ENCODE measurements at regions not wholly inside any gene's neighbourhood (a gene's known extent, or its start where the extent isn't known, plus 50 kb on each side); places are given as distances from the start of the nearest gene placed in this dataset.

DNA sequence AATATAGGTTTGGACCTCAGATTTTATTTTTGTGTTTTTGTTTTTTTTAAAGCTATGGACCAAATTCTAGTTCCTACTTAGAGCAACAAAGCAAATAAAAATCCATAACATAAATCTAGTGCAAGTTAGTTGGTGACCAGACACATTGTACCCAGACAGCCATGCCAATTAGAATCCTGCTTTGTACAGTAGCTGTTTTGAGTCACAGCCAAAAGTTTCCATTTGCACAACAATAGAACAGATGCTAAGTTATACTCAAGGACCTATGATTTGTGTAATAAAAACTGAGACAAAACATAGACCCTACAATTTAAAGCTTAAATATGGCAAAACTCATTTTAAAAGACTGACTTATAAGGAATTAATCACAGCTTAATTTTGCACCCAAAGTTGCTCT lies 513.1 kb upstream of the CBLB start:
- Histone ChIP-seq H3K4me1 (ENCODE audit: control insufficient read depth, insufficient read depth, low read length, poor library complexity, severe bottlenecking) (no peaks in the 10 kb centered on the region), H3K27me3 (ENCODE audit: control insufficient read depth, insufficient read depth, low read length) (no peaks in the 10 kb centered on the region), H3K36me3 (ENCODE audit: control insufficient read depth, insufficient read depth, low read length) (no peaks in the 10 kb centered on the region), H3K9me3 (ENCODE audit: control insufficient read depth in 2 of 2, low read length in 2 of 2) (no peaks in the 10 kb centered on the region), H3K4me3 (ENCODE audit: low read depth, low read length) (no peak overlapping the region), H3K27ac (ENCODE audit: insufficient read depth, low read length, poor library complexity, severe bottlenecking) (no peak overlapping the region)
- H3K4me3 Mint-ChIP-seq: no peak overlapping the region
- peaks cover 0 to 5% (median 0%) of the 10 kb centered on the region in 4 donors for H3K4me1 Mint-ChIP-seq
- peaks cover 13% of the 10 kb centered on the region for H3K27me3 Mint-ChIP-seq
- no peak overlapping the region for H3K27ac Mint-ChIP-seq
- H3K36me3 Mint-ChIP-seq: no peaks in the 10 kb centered on the region
- ATAC-seq (ENCODE audit: low read depth in 2 of 2) (no peak), DNase-seq (no peak)
- H3K9me3 Mint-ChIP-seq: peaks cover 0 to 2% (median 0%) of the 10 kb centered on the region in 7 donors

DNA sequence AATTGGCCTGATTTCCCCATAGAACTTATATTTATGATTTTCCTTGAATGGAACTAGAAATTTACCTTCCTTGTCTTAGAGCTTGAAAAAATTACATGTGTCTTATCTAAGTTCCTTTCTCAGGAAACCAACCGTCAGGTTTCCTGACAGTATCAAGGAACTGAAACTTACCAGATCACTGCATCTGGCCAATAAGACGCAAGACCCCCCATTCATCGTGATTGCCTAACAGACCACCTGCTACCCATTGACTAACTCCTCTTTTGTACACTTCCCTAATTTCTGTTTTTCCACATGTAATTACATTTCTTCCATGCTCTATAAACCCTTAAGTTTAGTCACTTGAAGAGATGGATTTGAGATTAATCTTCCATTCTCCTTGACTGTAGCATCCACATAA lies 517.2 kb upstream of the CBLB start:
- Mint-ChIP-seq H3K9me3 (no peaks in the 10 kb centered on the region), H3K27me3 (peaks cover 17% of the 10 kb centered on the region), H3K36me3 (no peaks in the 10 kb centered on the region), H3K27ac (no peak overlapping the region), H3K4me1 (no peaks in the 10 kb centered on the region), H3K4me3 (no peak overlapping the region)
- ATAC-seq (ENCODE audit: low read depth in 2 of 2) (no peak), DNase-seq (no peak)
- H3K27me3 ChIP-seq (ENCODE audit: control insufficient read depth, insufficient read depth, low read length): no peaks in the 10 kb centered on the region
- H3K9me3 ChIP-seq (ENCODE audit: control insufficient read depth in 2 of 2, low read length in 2 of 2): no peaks in the 10 kb centered on the region
- no peaks in the 10 kb centered on the region for H3K4me1 ChIP-seq (ENCODE audit: control insufficient read depth, insufficient read depth, low read length, poor library complexity, severe bottlenecking)
- no peaks in the 10 kb centered on the region for H3K36me3 ChIP-seq (ENCODE audit: control insufficient read depth, insufficient read depth, low read length)
- H3K4me3 ChIP-seq (ENCODE audit: low read depth, low read length): no peak overlapping the region
- no peak overlapping the region for H3K27ac ChIP-seq (ENCODE audit: insufficient read depth, low read length, poor library complexity, severe bottlenecking)

DNA sequence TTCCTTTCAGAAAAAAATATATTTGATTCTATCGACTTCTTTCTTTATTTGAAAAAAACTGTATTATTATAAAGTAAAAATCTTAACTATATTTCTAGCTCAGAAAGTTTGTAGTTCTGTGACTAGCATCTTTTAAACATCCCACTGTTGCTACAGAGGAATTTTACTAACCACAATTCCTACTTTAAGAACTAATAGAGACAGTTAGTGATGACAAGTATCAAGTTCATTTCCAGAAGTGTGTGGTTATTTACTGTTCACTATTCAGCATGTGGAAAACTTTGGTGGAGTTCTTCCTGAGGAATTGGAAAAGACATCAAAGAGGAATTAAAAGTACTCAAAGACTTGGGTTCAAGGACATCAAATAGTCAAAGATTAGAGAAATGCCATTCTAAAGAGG lies 524.1 kb upstream of the CBLB start:
- no peaks in the 10 kb centered on the region for H3K4me1 ChIP-seq (ENCODE audit: control insufficient read depth, insufficient read depth, low read length, poor library complexity, severe bottlenecking)
- Mint-ChIP-seq H3K4me1 (no peaks in the 10 kb centered on the region), H3K27me3 (peaks cover 8% of the 10 kb centered on the region), H3K4me3 (no peak overlapping the region), H3K9me3 (no peaks in the 10 kb centered on the region), H3K27ac (no peak overlapping the region), H3K36me3 (no peaks in the 10 kb centered on the region)
- ATAC-seq (ENCODE audit: low read depth in 2 of 2) (no peak), DNase-seq (no peak)
- no peak overlapping the region for H3K27ac ChIP-seq (ENCODE audit: insufficient read depth, low read length, poor library complexity, severe bottlenecking)
- H3K4me3 ChIP-seq (ENCODE audit: low read depth, low read length): no peak overlapping the region
- H3K36me3 ChIP-seq (ENCODE audit: control insufficient read depth, insufficient read depth, low read length): no peaks in the 10 kb centered on the region
- no peaks in the 10 kb centered on the region for H3K9me3 ChIP-seq (ENCODE audit: control insufficient read depth in 2 of 2, low read length in 2 of 2)
- peaks cover 2% of the 10 kb centered on the region for H3K27me3 ChIP-seq (ENCODE audit: control insufficient read depth, insufficient read depth, low read length)

DNA sequence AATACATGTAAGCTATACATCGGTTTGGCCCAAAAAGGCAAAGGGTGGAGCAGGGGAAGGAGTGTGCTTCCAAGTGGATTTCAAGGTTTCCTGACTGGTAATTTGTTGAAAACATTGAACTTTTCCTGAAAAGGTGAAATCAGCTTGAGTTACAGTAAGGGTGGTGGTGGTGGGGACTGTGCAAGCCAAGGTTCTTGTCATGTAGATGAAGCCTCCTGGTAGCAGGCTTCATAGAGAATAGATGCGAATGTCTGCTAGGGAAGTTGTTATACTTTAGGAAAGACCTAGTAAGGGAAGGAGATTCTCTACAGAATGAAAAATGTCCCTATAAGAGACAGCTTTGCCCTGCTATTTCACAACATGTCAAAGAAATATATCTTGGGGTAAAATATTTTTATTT lies 528.2 kb upstream of the CBLB start:
- no peak for ATAC-seq (ENCODE audit: low read depth in 2 of 2)
- Histone ChIP-seq H3K4me3 (ENCODE audit: low read depth, low read length) (no peak overlapping the region), H3K27ac (ENCODE audit: insufficient read depth, low read length, poor library complexity, severe bottlenecking) (no peak overlapping the region), H3K27me3 (ENCODE audit: control insufficient read depth, insufficient read depth, low read length) (peaks cover 2% of the 10 kb centered on the region), H3K36me3 (ENCODE audit: control insufficient read depth, insufficient read depth, low read length) (no peaks in the 10 kb centered on the region), H3K4me1 (ENCODE audit: control insufficient read depth, insufficient read depth, low read length, poor library complexity, severe bottlenecking) (no peaks in the 10 kb centered on the region), H3K9me3 (ENCODE audit: control insufficient read depth in 2 of 2, low read length in 2 of 2) (no peaks in the 10 kb centered on the region)
- Mint-ChIP-seq H3K4me1 (no peaks in the 10 kb centered on the region), H3K27ac (no peak overlapping the region), H3K4me3 (no peak overlapping the region), H3K9me3 (no peaks in the 10 kb centered on the region), H3K36me3 (no peaks in the 10 kb centered on the region), H3K27me3 (peaks cover 12% of the 10 kb centered on the region)
- no peak for DNase-seq

DNA sequence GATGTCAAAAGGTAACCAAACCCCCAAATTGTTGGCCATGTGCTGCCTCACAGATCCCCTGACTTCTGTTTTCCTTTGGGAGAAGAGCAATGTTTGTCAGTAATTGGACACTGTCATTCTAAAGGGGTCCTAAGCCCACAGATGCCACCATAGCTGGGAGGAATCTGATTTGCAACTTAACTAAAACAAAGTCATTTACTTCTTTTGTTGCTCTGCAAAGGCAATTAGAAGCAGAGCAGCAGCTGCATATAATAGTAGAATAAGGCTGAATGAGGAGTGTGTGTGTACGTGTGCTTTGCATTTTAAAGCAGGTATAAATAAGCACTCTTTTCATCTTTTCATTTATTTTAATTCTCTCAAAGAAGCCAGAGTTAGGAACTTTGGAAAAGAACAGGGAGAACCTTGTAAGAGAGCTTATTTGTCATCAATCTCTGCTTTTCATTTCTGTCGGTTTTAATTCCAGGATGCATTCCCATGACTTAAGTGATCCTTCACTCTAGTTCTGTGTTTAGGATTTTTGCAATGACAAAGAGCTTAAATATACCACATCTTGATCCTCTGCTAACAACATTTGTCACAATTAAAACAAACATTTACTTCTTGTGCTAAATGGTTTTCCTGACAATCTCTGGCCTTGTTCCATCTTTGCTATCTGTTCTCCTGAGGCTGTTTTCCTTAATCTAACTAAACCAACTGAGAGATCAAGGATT lies 530.2 kb upstream of the CBLB start:
- ATAC-seq (ENCODE audit: low read depth in 2 of 2): no peak
- no peak for DNase-seq
- H3K27ac Mint-ChIP-seq: no peak overlapping the region

DNA sequence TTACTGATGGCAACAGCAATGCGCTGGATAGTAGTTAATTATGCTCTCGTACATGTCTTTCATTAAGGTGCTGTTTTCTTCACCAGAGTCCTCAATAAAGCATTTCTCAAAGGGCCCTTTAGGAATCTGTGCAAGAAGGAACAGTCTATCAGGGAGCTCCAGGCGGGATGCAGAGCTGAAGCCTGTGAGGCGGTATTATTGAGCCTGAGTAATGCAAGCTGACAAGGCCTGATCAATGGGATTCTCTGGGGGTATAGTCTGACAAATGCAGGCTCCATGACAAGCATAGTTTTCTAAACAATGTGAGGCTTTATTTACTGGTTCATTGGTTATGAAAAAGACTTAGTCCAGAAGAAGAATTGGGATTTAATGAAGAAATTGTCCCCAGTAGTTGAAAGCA lies 530.9 kb upstream of the CBLB start:
- Mint-ChIP-seq H3K4me1 (peaks cover 0 to 2% (median 0%) of the 10 kb centered on the region in 4 donors), H3K9me3 (peaks cover 0 to 1% (median 0%) of the 10 kb centered on the region in 7 donors), H3K36me3 (no peaks in the 10 kb centered on the region), H3K27me3 (peaks cover 12% of the 10 kb centered on the region), H3K27ac (no peak overlapping the region), H3K4me3 (no peak overlapping the region)
- Histone ChIP-seq H3K36me3 (ENCODE audit: control insufficient read depth, insufficient read depth, low read length) (no peaks in the 10 kb centered on the region), H3K4me3 (ENCODE audit: low read depth, low read length) (no peak overlapping the region), H3K27me3 (ENCODE audit: control insufficient read depth, insufficient read depth, low read length) (no peaks in the 10 kb centered on the region), H3K9me3 (ENCODE audit: control insufficient read depth in 2 of 2, low read length in 2 of 2) (no peaks in the 10 kb centered on the region), H3K27ac (ENCODE audit: insufficient read depth, low read length, poor library complexity, severe bottlenecking) (no peak overlapping the region), H3K4me1 (ENCODE audit: control insufficient read depth, insufficient read depth, low read length, poor library complexity, severe bottlenecking) (no peaks in the 10 kb centered on the region)
- DNase-seq (no peak), ATAC-seq (ENCODE audit: low read depth in 2 of 2) (no peak)

More for the DNA sequence above, 530.2 kb upstream of the CBLB start:
- H3K4me3 ChIP-seq (ENCODE audit: low read depth, low read length): no peak overlapping the region
- no peaks in the 10 kb centered on the region for H3K9me3 ChIP-seq (ENCODE audit: control insufficient read depth in 2 of 2, low read length in 2 of 2)
- Mint-ChIP-seq H3K4me1 (peaks cover 0 to 2% (median 0%) of the 10 kb centered on the region in 4 donors), H3K36me3 (no peaks in the 10 kb centered on the region), H3K9me3 (peaks cover 0 to 1% (median 0%) of the 10 kb centered on the region in 7 donors), H3K27me3 (peaks cover 12% of the 10 kb centered on the region), H3K4me3 (no peak overlapping the region)
- no peaks in the 10 kb centered on the region for H3K27me3 ChIP-seq (ENCODE audit: control insufficient read depth, insufficient read depth, low read length)
- no peak overlapping the region for H3K27ac ChIP-seq (ENCODE audit: insufficient read depth, low read length, poor library complexity, severe bottlenecking)
- no peaks in the 10 kb centered on the region for H3K4me1 ChIP-seq (ENCODE audit: control insufficient read depth, insufficient read depth, low read length, poor library complexity, severe bottlenecking)
- H3K36me3 ChIP-seq (ENCODE audit: control insufficient read depth, insufficient read depth, low read length): no peaks in the 10 kb centered on the region

DNA sequence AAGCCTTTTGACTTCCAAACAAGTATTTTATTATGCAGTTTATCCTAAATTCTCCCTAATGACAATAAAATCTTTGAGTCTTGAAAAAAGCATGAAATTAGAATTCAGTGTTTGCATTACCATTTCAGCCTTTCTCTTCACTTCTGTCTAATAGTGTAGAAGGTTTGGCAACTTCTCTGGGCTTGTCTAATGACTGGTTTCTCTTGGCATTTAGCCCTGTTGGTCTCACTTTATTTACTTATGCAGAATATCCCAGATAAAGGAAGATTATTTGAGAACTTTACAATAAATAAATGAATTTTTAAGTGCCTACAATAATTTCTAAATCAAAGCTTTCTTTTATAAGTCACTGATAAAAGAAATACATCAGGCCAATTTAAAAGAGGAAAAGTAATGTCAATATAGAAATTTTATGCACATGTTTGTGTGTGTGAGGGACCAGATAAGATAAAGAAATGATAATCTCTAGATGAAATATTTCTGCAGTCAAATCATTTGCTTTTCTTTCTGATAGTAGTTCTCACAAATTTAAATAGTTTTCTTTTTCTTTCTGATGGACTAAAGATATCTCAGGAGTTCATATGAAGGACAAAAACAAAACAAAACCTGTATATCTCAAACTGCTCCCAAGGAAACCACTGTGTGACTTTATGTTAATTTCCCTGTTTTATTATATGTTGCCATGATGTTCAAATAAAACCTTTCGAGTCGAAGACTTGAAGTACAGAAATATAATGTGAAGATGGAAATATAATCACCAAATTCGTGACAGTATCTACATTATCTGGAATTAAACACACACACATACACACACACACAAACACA lies 533.1 kb upstream of the CBLB start:
- H3K27ac ChIP-seq (ENCODE audit: insufficient read depth, low read length, poor library complexity, severe bottlenecking): no peak overlapping the region
- DNase-seq (no peak), ATAC-seq (ENCODE audit: low read depth in 2 of 2) (no peak)
- Mint-ChIP-seq H3K4me3 (no peak overlapping the region), H3K36me3 (no peaks in the 10 kb centered on the region), H3K27ac (no peak overlapping the region), H3K9me3 (peaks cover 0 to 2% (median 0%) of the 10 kb centered on the region in 7 donors), H3K27me3 (peaks cover 12% of the 10 kb centered on the region), H3K4me1 (peaks cover 0 to 2% (median 0%) of the 10 kb centered on the region in 4 donors)
- H3K4me3 ChIP-seq (ENCODE audit: low read depth, low read length): no peak overlapping the region
- H3K4me1 ChIP-seq (ENCODE audit: control insufficient read depth, insufficient read depth, low read length, poor library complexity, severe bottlenecking): no peaks in the 10 kb centered on the region
- no peaks in the 10 kb centered on the region for H3K9me3 ChIP-seq (ENCODE audit: control insufficient read depth in 2 of 2, low read length in 2 of 2)
- peaks cover 2% of the 10 kb centered on the region for H3K27me3 ChIP-seq (ENCODE audit: control insufficient read depth, insufficient read depth, low read length)
- H3K36me3 ChIP-seq (ENCODE audit: control insufficient read depth, insufficient read depth, low read length): no peaks in the 10 kb centered on the region
